ENCODE measurements at regions not wholly inside any gene's neighbourhood (a gene's known extent, or its start where the extent isn't known, plus 50 kb on each side); places are given as distances from the start of the nearest gene placed in this dataset.

- no peak overlapping the region for H3K4me3 ChIP-seq (replicated peaks in 1 of 2; ENCODE audit: low read depth in 2 of 2, low read length in 2 of 2)
- no peak for TF ChIP-seq CTCF (IDR thresholded peaks at IDR 0.05; ENCODE audit: low read depth, low read length)
- no peak for DNase-seq (ENCODE audit: low read depth in 2 of 2)
These were observed 1242.6 kb downstream of the DIAPH3 start for GRCh38 chr13:58921129-58921528.

GRCh38 chr13:58926858-58927257, 1236.9 kb downstream of the DIAPH3 start:
- no peak for DNase-seq (ENCODE audit: low read depth in 2 of 2)
- no peak for TF ChIP-seq CTCF (IDR thresholded peaks at IDR 0.05; ENCODE audit: low read depth, low read length)
- H3K4me3 ChIP-seq (replicated peaks in 1 of 2; ENCODE audit: low read depth in 2 of 2, low read length in 2 of 2) = no peak overlapping the region

GRCh38 chr13:58933475-58933874, 1230.3 kb downstream of the DIAPH3 start:
- no peak for DNase-seq (ENCODE audit: low read depth in 2 of 2)
- TF ChIP-seq CTCF (IDR thresholded peaks at IDR 0.05; ENCODE audit: low read depth, low read length) = no peak
- H3K4me3 ChIP-seq (replicated peaks in 1 of 2; ENCODE audit: low read depth in 2 of 2, low read length in 2 of 2) = no peak overlapping the region

GRCh38 chr13:58935689-58936088, 1228.0 kb downstream of the DIAPH3 start:
- no peak for DNase-seq (ENCODE audit: low read depth in 2 of 2)
- H3K4me3 ChIP-seq (replicated peaks in 1 of 2; ENCODE audit: low read depth in 2 of 2, low read length in 2 of 2) = no peak overlapping the region
- no peak for TF ChIP-seq CTCF (IDR thresholded peaks at IDR 0.05; ENCODE audit: low read depth, low read length)

- no peak overlapping the region for H3K4me3 ChIP-seq (replicated peaks in 1 of 2; ENCODE audit: low read depth in 2 of 2, low read length in 2 of 2)
- DNase-seq (ENCODE audit: low read depth in 2 of 2) = no peak
- TF ChIP-seq CTCF (IDR thresholded peaks at IDR 0.05; ENCODE audit: low read depth, low read length) = no peak
These were observed 1217.5 kb downstream of the DIAPH3 start for GRCh38 chr13:58946274-58946673.

- no peak overlapping the region for H3K4me3 ChIP-seq (replicated peaks in 1 of 2; ENCODE audit: low read depth in 2 of 2, low read length in 2 of 2)
- TF ChIP-seq CTCF (IDR thresholded peaks at IDR 0.05; ENCODE audit: low read depth, low read length) = no peak
- no peak for DNase-seq (ENCODE audit: low read depth in 2 of 2)
These were observed 1214.1 kb downstream of the DIAPH3 start for GRCh38 chr13:58949646-58950045.

- no peak for DNase-seq (ENCODE audit: low read depth in 2 of 2)
- TF ChIP-seq CTCF (IDR thresholded peaks at IDR 0.05; ENCODE audit: low read depth, low read length) = no peak
- H3K4me3 ChIP-seq (replicated peaks in 1 of 2; ENCODE audit: low read depth in 2 of 2, low read length in 2 of 2) = no peak overlapping the region
These were observed 1212.8 kb downstream of the DIAPH3 start for GRCh38 chr13:58950911-58951310.
